B cell (primary cell): ENCODE measurements at regions not wholly inside any gene's neighbourhood (a gene's known extent, or its start where the extent isn't known, plus 50 kb on each side); places are given as distances from the start of the nearest gene placed in this dataset.

Experiments
- CTCF ChIP-seq: fragments of 200-600 bp; IDR thresholded peaks from one replicate; pipeline ENCODE4 v1.8.0; 2022; ENCODE audit warnings: antibody characterized with exemption, mild to moderate bottlenecking
- EZH2 ChIP-seq: IDR thresholded peaks from 2 replicates; pipeline ENCODE4 v1.6.1; 2012; ENCODE audit warnings: borderline replicate concordance, low read depth, mild to moderate bottlenecking, moderate library complexity, low read length; ENCODE audit not compliant: insufficient read depth, poor library complexity, severe bottlenecking

DNA sequence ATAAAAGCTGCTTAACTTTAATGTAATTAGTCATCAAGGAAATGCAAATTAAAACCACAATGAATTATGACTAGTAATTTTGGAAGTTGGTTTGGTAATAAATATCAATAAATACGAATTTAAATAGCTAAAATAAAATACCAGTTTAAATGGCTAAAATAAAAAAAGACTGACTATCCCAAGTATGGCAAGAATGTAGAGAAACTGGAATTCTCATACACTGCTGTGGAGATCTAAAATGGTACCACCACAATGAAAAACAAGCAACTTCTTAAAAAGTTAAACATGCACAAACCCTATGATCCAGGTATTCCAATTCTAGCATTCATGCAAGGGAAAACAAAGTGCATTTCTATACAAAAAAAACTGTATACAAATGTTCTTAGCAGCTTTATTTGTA is 382.6 kb upstream of the NR5A2 start:
- TF ChIP-seq CTCF (no peak), EZH2 (no peak)
